PC-9 (cell line): ENCODE measurements at regions not wholly inside any gene's neighbourhood (a gene's known extent, or its start where the extent isn't known, plus 50 kb on each side); places are given as distances from the start of the nearest gene placed in this dataset.

Experiments used
- BruUV-seq: library from RNA; stranded (reverse); fragments of 400-500 nt; replicated peaks from 2 replicates; lab custom pipeline; 2021; lab: Mats Ljungman, UMichigan
- CTCF ChIA-PET: fragments of 300-600 bp; sonication (Branson Sonifier 250); formaldehyde crosslinking; loops from one replicate; lab custom pipeline; 2022; ENCODE audit warnings: antibody characterized with exemption; lab: Charles Lee
- POLR2A ChIA-PET: fragments of 300-600 bp; sonication (Branson Sonifier 250); formaldehyde crosslinking; loops from one replicate; lab custom pipeline; 2022; ENCODE audit warnings: antibody characterized with exemption; ENCODE audit not compliant: unreplicated experiment; lab: Charles Lee
- DNase-seq, 2 experiments: peaks; one replicate each; pipeline versions ENCODE4 v3.0.0 to v3.0.0-alpha.2; 2015 to 2022; ENCODE audit warnings: mixed read lengths in 1 of 2
- H2AFZ ChIP-seq: fragments of 200-600 bp; sonication (generic); 2 replicates; pipeline ENCODE4 v1.8.1; 2017; ENCODE audit warnings: antibody characterized with exemption
- H3F3A ChIP-seq: fragments of 200-600 bp; sonication (generic); 2 replicates; pipeline ENCODE4 v1.8.1; 2017; ENCODE audit warnings: antibody characterized with exemption, mild to moderate bottlenecking, low read depth; ENCODE audit not compliant: insufficient read depth
- H3K27ac ChIP-seq: fragments of 200-600 bp; sonication (generic); 2 replicates; pipeline ENCODE4 v1.6.1; 2016; ENCODE audit warnings: mixed run types
- H3K27me3 ChIP-seq: fragments of 200-600 bp; sonication (generic); 2 replicates; pipeline ENCODE4 v1.6.1; 2016; ENCODE audit warnings: low read depth, mixed run types; ENCODE audit not compliant: insufficient read depth
- H3K36me3 ChIP-seq: fragments of 200-600 bp; sonication (generic); 2 replicates; pipeline ENCODE4 v1.6.1; 2016; ENCODE audit warnings: low read depth, mixed run types
- H3K4me1 ChIP-seq: fragments of 200-600 bp; sonication (generic); replicated peaks from 2 replicates; pipeline ENCODE4 v1.6.1; 2016; ENCODE audit warnings: mixed run types; ENCODE audit not compliant: insufficient read depth
- H3K4me2 ChIP-seq: fragments of 200-600 bp; sonication (generic); 2 replicates; pipeline ENCODE4 v1.6.1; 2017; ENCODE audit warnings: mixed run types
- H3K4me3 ChIP-seq: fragments of 200-600 bp; sonication (generic); 2 replicates; pipeline ENCODE4 v1.6.1; 2016; ENCODE audit warnings: mixed run types
- H3K79me2 ChIP-seq: fragments of 200-600 bp; sonication (generic); 2 replicates; pipeline ENCODE4 v1.6.1; 2017; ENCODE audit warnings: low read depth, mixed run types
- H3K9me2 ChIP-seq: fragments of 200-600 bp; sonication (generic); 2 replicates; pipeline ENCODE4 v1.8.1; 2017; ENCODE audit warnings: mild to moderate bottlenecking; ENCODE audit not compliant: insufficient read depth
- H3K9me3 ChIP-seq: fragments of 200-600 bp; sonication (generic); 2 replicates; pipeline ENCODE4 v1.8.1; 2016; ENCODE audit warnings: low read depth; ENCODE audit not compliant: insufficient read depth
- H4K20me1 ChIP-seq: fragments of 200-600 bp; sonication (generic); 2 replicates; pipeline ENCODE4 v1.8.1; 2017; ENCODE audit not compliant: insufficient read depth
- CTCF ChIP-seq: fragments of 200-600 bp; sonication (generic); conservative IDR thresholded peaks from 2 replicates; pipeline ENCODE4 v1.6.1; 2017; ENCODE audit warnings: mixed run types, antibody characterized with exemption, mild to moderate bottlenecking, moderate library complexity
- EZH2 ChIP-seq: fragments of 200-600 bp; sonication (generic); IDR thresholded peaks from 2 replicates; pipeline ENCODE4 v1.8.0; 2017; ENCODE audit warnings: antibody characterized with exemption, low read depth
- intact Hi-C: fragments of 100-400 bp; cut with micrococcal nuclease; formaldehyde crosslinking; loops from one replicate; pipeline ENCODE4 v1.10.0; 2022; ENCODE audit not compliant: unreplicated experiment

GRCh38 chr2:23135481-23136100 lies 249.4 kb upstream of the KLHL29 start:
- Histone ChIP-seq H3K9me2 (no peaks in the 10 kb centered on the region), H3K9me3 (no peaks in the 10 kb centered on the region), H3K27me3 (peaks cover 13% of the 10 kb centered on the region), H3K36me3 (no peaks in the 10 kb centered on the region), H3K4me3 (no peak overlapping the region), H3F3A (no peaks in the 10 kb centered on the region), H3K27ac (no peak overlapping the region), H4K20me1 (no peaks in the 10 kb centered on the region), H3K4me1 (no peaks in the 10 kb centered on the region), H3K4me2 (no peak overlapping the region), H2AFZ (no peak overlapping the region), H3K79me2 (no peaks in the 10 kb centered on the region)
- no peak for DNase-seq
- intact Hi-C loops = no loop called here
- TF ChIP-seq EZH2 = no peak
- no peak for TF ChIP-seq CTCF
- ChIA-PET CTCF (no interaction called here), POLR2A (no interaction called here)
- no TSS peak for BruUV-seq

GRCh38 chr2:23137166-23137565 lies 247.8 kb upstream of the KLHL29 start:
- TF ChIP-seq CTCF = no peak
- no peak for TF ChIP-seq EZH2
- H2AFZ ChIP-seq = no peak overlapping the region
- H3K79me2 ChIP-seq = no peaks in the 10 kb centered on the region
- H3K4me2 ChIP-seq = no peak overlapping the region
- no peaks in the 10 kb centered on the region for H3K36me3 ChIP-seq
- CTCF ChIA-PET = no interaction called here
- no peaks in the 10 kb centered on the region for H3K9me2 ChIP-seq
- H3K27me3 ChIP-seq = peaks cover 13% of the 10 kb centered on the region
- H3F3A ChIP-seq = no peaks in the 10 kb centered on the region
- no peaks in the 10 kb centered on the region for H3K4me1 ChIP-seq
- intact Hi-C loops = no loop called here
- POLR2A ChIA-PET = no interaction called here
- H3K9me3 ChIP-seq = no peaks in the 10 kb centered on the region
- no peak overlapping the region for H3K27ac ChIP-seq
- BruUV-seq = no TSS peak
- no peak overlapping the region for H3K4me3 ChIP-seq
- H4K20me1 ChIP-seq = no peaks in the 10 kb centered on the region
- DNase-seq = no peak

GRCh38 chr2:23138701-23139100 lies 246.3 kb upstream of the KLHL29 start:
- Histone ChIP-seq H3K9me2 (no peaks in the 10 kb centered on the region), H3K9me3 (no peaks in the 10 kb centered on the region), H3K4me3 (no peak overlapping the region), H3K27ac (no peak overlapping the region), H3K4me1 (no peaks in the 10 kb centered on the region), H3K36me3 (no peaks in the 10 kb centered on the region), H3F3A (no peaks in the 10 kb centered on the region), H3K27me3 (peaks cover 13% of the 10 kb centered on the region), H2AFZ (no peak overlapping the region), H4K20me1 (no peaks in the 10 kb centered on the region), H3K79me2 (no peaks in the 10 kb centered on the region), H3K4me2 (no peak overlapping the region)
- POLR2A ChIA-PET = no interaction called here
- no peak for TF ChIP-seq CTCF
- no peak for TF ChIP-seq EZH2
- CTCF ChIA-PET = no interaction called here
- BruUV-seq = no TSS peak
- DNase-seq = no peak
- intact Hi-C loops = no loop called here
